ENCODE measurements at regions not wholly inside any gene's neighbourhood (a gene's known extent, or its start where the extent isn't known, plus 50 kb on each side); places are given as distances from the start of the nearest gene placed in this dataset.

DNA sequence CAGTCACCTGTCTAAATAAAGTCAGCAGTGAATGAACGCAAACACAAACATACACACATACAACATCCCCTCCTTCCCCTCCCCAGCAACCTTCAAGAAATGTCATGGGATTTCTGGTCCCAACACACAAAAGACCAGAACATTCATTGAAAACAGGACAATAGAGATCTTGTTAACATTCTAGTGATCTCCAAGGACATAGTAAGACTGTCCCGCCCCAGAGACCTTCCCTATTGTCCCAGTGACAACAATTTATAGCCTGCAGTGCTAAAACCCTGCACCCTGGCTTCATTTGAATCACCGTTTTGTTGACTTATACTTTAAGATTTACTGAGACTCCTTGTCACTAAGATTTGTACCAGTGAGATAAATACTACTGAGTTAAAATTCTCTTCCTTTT lies 143.9 kb upstream of the NOX3 start:
- TF ChIP-seq, protein P1, sequence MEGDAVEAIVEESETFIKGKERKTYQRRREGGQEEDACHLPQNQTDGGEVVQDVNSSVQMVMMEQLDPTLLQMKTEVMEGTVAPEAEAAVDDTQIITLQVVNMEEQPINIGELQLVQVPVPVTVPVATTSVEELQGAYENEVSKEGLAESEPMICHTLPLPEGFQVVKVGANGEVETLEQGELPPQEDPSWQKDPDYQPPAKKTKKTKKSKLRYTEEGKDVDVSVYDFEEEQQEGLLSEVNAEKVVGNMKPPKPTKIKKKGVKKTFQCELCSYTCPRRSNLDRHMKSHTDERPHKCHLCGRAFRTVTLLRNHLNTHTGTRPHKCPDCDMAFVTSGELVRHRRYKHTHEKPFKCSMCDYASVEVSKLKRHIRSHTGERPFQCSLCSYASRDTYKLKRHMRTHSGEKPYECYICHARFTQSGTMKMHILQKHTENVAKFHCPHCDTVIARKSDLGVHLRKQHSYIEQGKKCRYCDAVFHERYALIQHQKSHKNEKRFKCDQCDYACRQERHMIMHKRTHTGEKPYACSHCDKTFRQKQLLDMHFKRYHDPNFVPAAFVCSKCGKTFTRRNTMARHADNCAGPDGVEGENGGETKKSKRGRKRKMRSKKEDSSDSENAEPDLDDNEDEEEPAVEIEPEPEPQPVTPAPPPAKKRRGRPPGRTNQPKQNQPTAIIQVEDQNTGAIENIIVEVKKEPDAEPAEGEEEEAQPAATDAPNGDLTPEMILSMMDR (IDR thresholded peaks at IDR 0.05; ENCODE audit: low read depth, low read length, missing control alignments) = no peak
- H3K4me3 ChIP-seq (replicated peaks; ENCODE audit: low read depth, low read length) = no peak overlapping the region
- DNase-seq (ENCODE audit: extremely low read depth, low read depth) = no peak

DNA sequence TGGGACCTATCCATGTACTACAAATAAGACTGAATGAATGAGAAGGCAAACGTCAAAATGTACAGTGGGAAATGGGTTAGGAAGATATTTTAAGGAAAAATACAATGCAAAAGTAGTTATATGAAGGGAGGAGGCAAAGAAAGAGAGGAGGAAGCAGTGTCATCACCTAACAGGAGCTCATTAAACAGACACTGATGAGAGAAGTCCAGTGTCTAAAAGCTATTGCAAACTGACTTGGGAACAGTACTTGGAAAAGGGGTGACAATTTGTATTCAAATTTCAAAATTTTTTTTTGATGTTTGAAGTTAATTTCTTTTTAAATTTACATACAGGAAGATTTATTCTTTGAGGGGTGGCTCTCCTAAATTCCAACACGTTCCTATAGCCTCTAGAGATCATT lies 143.5 kb upstream of the NOX3 start:
- DNase-seq (ENCODE audit: extremely low read depth, low read depth) = no peak
- H3K4me3 ChIP-seq (replicated peaks; ENCODE audit: low read depth, low read length) = no peak overlapping the region
- TF ChIP-seq, protein P1 (IDR thresholded peaks at IDR 0.05; ENCODE audit: low read depth, low read length, missing control alignments) = no peak

DNA sequence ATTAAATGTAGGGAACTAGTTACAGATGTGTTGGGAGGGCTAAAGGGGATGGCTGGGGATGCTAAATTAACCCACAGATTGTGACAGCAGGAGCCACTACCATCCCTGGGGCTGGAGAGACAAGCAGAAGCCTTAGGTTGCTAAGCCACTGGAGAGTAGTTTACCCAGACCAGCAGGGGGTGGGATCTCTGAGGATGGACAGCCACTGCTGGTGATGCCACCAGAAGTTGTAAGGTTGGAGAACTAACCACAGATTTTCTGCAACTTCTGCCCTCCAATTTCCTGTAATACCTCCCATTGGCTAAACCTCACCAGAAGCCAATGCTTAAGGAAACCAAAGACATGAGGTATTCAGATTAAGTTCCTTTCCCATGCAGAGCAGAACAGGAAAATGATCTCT lies 139.6 kb upstream of the NOX3 start:
- H3K4me3 ChIP-seq (replicated peaks; ENCODE audit: low read depth, low read length) = no peak overlapping the region
- TF ChIP-seq, protein P1 (IDR thresholded peaks at IDR 0.05; ENCODE audit: low read depth, low read length, missing control alignments) = no peak
- no peak for DNase-seq (ENCODE audit: extremely low read depth, low read depth)

DNA sequence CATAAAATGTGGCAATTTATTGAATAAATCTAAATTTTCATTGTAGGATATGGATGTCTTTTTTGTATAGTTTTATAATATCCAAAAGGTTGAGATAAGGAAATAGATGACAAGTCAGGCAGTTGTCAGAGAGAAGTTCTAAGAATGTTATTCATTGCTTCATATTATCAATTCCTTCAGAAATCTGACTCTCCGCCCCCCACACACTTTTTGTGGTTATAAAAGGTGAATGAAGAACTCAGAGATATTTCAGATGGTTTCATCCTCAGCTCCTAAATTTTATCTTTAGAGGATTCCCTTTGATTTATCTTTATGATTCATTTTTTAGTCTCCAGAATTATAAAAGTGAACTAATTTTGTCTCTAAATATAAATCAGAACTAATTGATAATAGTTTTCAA lies 136.1 kb upstream of the NOX3 start:
- H3K4me3 ChIP-seq (replicated peaks; ENCODE audit: low read depth, low read length) = no peak overlapping the region
- TF ChIP-seq, protein P1 (IDR thresholded peaks at IDR 0.05; ENCODE audit: low read depth, low read length, missing control alignments) = no peak
- no peak for DNase-seq (ENCODE audit: extremely low read depth, low read depth)

DNA sequence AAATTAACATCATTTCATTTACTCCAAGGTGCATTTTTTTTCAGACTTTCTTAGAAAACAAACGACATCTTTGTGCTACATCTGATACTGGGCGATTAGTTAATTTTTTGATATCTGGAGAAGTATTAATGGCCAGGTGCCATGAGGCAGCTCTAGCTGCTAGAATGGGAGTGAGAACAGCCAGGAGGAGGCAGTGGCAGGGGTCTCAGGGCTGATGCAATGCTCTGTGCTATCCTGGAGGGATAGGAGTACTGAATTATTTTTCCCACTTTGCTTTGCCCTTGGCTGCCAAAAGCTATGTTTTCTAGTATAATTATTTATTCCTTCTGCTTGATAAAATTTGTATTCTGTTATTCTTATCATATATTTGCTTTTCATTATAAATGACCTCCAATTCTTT lies 133.6 kb upstream of the NOX3 start:
- TF ChIP-seq, protein P1 (IDR thresholded peaks at IDR 0.05; ENCODE audit: low read depth, low read length, missing control alignments) = no peak

DNA sequence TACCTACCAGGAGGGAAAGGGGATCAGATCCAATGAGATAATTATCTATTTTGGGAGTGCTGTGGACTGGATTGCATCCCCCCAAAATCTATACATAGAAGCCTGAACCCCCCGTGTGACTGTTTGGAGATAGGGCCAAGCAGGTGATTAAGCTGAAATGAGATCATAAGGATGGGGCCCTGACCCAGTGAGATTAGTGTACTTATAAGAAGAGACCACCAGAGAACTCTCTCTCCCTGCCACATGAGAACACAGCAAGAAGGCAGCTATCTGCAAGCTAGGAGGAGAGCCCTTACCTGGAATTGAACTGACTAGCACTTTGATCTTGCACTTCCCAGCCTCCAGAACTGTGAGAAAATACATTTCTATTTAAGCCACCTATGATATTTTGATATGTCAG lies 132.2 kb upstream of the NOX3 start:
- TF ChIP-seq, protein P1 (IDR thresholded peaks at IDR 0.05; ENCODE audit: low read depth, low read length, missing control alignments) = no peak
- no peak for DNase-seq (ENCODE audit: extremely low read depth, low read depth)
- H3K4me3 ChIP-seq (replicated peaks; ENCODE audit: low read depth, low read length) = no peak overlapping the region

More for the DNA sequence above, 133.6 kb upstream of the NOX3 start:
- DNase-seq (ENCODE audit: extremely low read depth, low read depth) = no peak
- H3K4me3 ChIP-seq (replicated peaks; ENCODE audit: low read depth, low read length) = no peak overlapping the region

DNA sequence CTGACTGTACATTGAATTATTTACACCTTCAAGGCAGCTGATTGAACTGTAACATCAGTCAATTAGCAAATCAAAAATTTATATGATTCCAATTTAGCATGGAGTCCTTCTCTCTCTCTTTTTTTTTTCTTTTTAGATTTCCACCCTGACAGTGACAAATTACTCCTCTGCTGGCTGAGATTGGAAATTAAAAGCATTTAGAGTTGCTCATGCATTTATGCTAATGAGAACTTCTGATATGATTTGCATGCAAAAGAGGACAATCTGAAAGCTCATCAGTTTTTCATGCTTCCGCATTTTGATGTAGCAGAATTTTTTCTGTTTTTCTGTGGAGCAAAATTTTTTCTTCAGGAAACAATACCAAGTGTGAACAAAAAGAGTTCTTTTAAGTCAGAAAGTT lies 130.5 kb upstream of the NOX3 start:
- H3K4me3 ChIP-seq (replicated peaks; ENCODE audit: low read depth, low read length) = no peak overlapping the region
- no peak for DNase-seq (ENCODE audit: extremely low read depth, low read depth)
- TF ChIP-seq, protein P1 (IDR thresholded peaks at IDR 0.05; ENCODE audit: low read depth, low read length, missing control alignments) = no peak
